Left ventricle myocardium superior (tissue), 1 donor: ENCODE measurements at regions not wholly inside any gene's neighbourhood (a gene's known extent, or its start where the extent isn't known, plus 50 kb on each side); places are given as distances from the start of the nearest gene placed in this dataset.

ENCODE experiments used
- ATAC-seq: fragments of 200-7000 bp; cut with Tn5 transposase; one replicate; pipeline ENCODE4 v1.9.1; 2020; ENCODE audit warnings: mild to moderate bottlenecking, moderate library complexity
- DNase-seq: peaks from one replicate; pipeline ENCODE4 v3.0.0-alpha.2; 2020
- intact Hi-C: fragments of 100-400 bp; cut with micrococcal nuclease; formaldehyde crosslinking; loops from one replicate; pipeline ENCODE4 v1.11.0; 2022
- donor health status: DM: no; HTN: yes; CAD: no; lungs with severe emphysema.

DNA sequence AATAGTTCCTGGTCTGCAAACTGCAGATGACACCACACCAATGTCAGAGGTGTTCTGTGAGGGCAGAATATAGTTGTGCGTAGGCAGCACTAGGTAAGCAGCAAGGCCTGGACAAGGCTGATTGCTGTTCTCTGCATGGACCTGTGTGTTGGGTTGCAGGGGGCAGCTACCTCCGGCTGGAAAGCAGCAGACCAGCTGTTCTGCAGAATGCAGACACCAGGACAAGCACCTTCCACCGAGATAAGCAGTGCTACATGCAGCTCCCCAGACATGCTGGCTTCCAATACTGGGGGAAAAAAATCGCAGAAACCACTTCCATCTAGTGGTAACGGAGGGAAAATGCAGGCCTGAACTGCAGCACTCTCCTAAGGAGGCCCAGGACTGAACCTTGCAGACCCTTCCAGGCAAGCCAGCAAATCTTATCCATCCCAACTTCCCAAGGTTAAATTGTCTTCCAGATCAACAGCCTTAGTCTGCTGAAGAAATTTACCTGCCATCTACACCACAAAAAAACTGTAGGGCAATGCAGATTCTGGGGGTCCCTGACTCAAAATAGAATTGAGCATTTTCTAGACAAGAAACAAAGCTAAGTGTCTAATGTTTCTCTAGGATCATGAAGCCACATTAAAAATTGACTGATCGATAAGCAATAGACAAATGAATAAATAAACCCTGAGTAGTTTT lies 50.5 kb upstream of the COBL start:
- DNase-seq = no peak
- ATAC-seq = peak; percentile 93
- intact Hi-C loops = loop anchor here (5.0 kb wide), 1 partner anchor 205 kb away; no protein-coding TSS in a partner anchor
